ENCODE measurements at regions not wholly inside any gene's neighbourhood (a gene's known extent, or its start where the extent isn't known, plus 50 kb on each side); places are given as distances from the start of the nearest gene placed in this dataset.

DNA sequence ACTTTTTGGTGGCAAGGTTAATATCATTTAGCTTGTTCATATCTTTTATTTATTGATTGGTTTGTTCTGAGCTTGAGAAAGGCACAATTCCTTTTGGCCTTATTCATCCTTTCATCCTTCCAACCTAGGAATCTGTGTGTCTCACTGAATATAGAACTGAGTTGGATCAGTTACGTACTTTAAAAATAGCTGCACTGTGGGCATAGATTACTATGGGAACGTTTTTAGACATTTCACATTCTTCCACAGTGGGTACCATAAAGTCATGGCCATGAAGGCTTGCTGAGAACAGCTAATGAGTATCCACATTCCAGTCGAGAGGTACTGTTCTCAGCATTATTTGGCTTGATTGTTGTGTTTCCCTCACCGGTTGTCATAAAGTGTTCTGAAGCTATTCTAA, 217.0 kb upstream of the DKK2 start:
- TF ChIP-seq POLR2AphosphoS5 (IDR thresholded peaks at IDR 0.05; ENCODE audit: borderline replicate concordance, low read depth, low read length) (no peak), EZH2 (IDR thresholded peaks at IDR 0.05) (no peak)

All from SK-N-MC (cell line).